HG03565 (cell line): ENCODE measurements at regions not wholly inside any gene's neighbourhood (a gene's known extent, or its start where the extent isn't known, plus 50 kb on each side); places are given as distances from the start of the nearest gene placed in this dataset.

Experiments
- ATAC-seq: cut with Tn5 transposase; IDR thresholded peaks from one replicate; pipeline ENCODE4 v1.9.1; 2021; ENCODE audit warnings: mild to moderate bottlenecking, moderate library complexity; ENCODE audit not compliant: unreplicated experiment

DNA sequence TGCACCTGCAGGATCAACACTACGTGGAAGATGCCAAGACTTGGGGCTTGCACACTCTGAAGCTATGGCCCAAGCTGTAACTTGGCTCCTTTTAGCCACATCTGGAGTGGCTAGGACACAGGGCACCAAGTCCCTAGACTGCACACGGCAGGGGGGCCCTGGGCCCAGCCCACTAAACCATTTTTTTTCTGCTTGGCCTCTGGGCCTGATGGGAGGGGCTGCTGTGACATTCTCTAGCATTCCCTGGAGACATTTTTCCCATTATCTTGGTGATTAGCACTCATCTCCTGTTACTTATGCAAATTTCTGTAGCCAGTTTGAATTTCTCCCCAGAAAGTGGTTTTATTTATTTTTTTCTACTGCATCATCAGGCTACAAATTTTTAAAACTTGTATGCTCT, 1080.7 kb downstream of the LRFN5 start:
- ATAC-seq, result no peak

DNA sequence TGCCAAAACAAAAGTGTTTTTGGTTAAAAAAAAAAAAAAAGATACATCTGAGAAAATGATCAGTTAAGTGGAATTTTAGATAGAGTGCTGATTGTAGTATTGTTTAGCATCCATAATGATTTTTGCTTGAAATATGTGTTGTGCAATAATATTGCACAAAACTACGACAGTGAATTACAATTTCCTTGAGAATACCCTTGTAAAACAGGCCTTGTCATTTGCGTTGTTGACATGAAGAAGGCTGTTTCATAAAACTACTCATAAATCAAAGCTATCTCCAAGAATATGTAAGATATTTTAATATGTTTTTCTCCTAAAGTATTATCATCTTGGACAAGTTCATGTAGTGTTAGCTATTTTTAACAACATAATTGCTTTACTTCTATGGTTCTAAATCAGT, 1077.0 kb downstream of the LRFN5 start:
- no peak for ATAC-seq

DNA sequence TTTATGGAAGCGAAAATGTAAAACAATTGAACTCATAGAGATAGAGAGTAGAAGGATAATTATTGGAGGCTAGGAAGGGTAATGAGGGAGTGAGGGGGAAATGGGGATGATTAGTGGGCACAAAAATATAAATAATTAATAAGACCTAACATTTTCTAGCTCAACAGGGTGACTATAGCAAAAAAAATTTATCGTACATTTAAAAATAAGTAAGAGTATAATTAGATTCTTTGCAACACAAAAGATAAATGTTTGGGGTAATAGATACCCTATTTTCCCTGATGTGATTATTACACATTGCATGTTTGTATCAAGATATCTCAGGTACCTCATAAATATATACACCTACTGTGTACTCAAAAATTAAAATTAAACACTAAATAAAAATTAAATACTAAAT, 1070.0 kb downstream of the LRFN5 start:
- ATAC-seq, result no peak

DNA sequence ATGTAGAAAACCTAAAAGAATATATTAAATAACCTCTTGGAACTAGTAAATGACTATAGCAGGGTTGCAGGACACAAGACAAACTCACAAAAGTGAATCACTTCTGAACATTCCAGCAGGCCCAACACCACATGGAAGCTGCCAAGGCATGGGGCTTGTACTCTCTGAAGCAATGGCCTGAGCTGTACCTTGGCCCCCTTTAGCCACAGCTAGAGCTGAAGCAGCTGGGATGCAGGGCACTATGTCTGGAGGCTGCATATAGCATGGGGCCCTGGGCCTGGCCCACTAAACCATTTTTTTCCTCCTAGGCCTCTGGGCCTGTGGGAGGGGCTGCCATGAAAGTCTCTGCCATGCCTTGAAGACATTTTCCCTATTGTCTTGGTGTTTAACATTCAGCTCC, 1067.3 kb downstream of the LRFN5 start:
- no peak for ATAC-seq

DNA sequence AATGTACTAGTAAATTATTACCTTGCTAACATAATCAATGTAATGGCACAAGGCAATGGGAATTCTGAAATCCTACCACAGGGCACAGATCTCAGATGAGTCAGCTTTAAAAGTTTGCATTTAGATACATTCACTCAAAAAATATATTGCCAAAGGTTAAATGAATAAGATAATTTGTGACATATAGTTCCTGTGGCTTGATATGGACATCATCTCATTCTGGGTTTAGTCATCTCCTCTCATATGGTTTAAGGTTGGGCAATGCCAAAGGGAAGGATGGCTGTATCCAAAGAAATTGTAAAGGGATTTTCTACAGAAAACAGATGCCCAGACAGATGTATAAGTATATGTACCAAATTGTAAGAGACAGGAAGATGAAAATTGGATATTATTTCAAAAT, 1065.0 kb downstream of the LRFN5 start:
- ATAC-seq, result no peak

DNA sequence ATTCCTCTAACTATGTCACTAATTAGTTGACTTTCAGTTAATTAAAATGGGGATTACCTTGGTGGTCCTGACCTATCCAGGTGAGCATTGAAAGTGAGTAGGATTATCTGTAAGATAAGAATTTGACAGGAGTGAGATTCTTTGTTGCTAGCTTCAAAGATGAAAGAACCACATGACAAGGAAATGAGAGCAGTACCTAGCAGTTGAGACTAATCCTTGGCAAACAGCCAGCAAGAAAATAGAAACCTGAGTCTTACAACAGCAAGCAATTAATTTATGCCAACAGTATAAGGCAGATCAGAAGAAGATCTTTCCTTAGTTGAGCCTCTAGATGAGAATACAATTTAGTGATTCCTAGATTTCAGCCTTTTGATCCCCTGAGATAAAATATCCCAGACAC, 1058.4 kb downstream of the LRFN5 start:
- ATAC-seq, result no peak

DNA sequence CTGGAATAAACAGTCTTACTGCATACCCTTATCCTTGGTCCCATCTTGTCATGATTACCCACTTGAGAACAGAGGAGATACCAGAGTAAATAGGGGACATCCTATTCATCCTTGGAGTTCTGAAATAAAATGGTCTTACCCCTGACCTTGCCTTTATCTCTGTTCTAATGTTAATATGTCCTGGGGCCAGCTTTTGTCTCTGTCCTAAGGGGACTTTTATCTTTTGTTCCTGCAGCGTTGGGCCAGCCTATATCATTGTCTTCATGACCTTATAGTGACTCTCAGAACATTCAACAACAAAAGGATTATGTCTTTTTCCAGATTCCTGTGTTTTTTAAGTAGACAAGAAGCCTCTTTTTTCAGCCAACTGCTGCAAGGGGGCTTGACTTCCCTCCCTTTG, 1057.5 kb downstream of the LRFN5 start:
- ATAC-seq, result no peak

DNA sequence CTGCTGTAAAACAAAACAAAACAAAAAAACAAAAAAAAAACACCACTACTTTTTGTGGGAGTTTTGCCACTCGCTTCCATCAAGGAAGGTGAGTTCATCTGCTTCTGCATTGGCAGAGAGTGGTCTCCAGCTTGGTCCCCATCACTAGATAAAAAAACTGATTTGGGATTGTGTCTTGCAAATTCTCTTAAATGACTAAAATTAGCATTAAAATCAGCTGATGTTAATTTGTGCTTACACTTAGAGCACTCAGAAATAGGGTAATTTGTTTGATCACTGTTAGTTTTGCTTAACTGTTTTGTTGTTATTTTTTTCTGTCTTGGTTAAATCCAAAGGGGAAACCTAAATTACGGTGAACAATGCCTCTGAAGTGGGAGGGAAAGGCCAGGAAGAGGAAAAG, 1048.0 kb downstream of the LRFN5 start:
- ATAC-seq, result no peak

DNA sequence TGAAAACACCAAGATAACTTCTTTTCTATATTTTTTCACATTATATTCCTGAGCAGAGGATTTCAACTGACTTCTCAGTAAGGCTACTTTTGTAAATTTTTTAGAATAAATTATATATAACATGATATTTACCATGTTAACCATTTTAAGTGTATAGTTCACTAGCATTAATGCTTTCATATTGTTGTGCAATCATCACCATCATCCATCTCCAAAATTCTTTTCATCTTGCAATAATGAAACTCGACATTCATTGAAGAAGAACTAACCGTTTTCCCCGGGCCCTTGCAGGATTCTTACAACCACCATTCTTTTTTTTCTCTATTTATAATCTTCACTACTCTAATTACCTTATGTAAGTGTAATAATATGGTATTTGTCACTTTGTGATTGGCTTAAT, 1036.1 kb downstream of the LRFN5 start:
- no peak for ATAC-seq

DNA sequence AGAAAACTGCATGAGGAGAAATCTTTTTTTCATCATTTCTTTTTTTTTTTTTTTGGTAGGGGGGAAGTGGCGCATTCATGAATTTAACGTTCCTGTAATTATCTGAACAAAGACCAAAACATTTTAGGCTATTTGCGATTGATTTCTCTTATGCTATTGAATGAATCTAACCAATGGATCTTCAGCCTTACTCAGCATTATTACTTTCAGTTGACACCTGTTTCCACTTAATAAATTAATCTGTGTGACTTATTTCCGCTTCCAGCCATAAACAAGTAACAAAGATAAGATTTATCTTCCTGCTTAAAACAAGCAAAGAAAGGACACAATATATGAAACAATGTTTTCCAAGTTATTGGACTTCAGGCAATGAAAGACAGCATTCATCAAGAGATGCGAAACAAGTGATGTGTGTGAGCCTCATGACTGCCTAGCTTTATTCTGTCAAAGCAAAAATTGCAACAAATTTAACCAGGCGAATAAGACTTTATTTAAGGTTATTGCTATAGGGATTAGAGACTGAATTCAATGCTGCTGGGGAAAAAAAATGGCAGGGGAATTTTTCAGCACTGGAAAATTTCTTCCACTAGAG, 1026.9 kb downstream of the LRFN5 start:
- ATAC-seq, result no peak

DNA sequence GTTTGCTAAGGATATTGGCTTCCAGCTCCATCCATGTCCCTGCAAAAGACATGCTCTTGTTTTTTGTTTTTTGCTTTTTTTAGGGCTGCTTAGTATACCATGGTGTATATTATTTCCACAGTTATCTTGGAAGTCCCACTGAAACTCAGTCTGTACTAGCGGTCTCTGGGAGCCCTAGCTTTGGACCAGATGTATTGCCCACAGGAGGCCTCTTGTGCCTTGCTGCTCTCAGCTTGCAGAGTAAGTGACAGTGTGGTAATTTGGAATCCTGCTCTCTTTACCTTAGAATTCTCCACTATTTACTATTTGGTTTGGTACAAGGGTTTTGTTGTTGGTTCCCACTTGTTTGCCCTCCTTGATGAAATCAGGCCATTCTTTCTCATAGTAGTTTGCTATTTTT, 1022.9 kb downstream of the LRFN5 start:
- ATAC-seq, result no peak

DNA sequence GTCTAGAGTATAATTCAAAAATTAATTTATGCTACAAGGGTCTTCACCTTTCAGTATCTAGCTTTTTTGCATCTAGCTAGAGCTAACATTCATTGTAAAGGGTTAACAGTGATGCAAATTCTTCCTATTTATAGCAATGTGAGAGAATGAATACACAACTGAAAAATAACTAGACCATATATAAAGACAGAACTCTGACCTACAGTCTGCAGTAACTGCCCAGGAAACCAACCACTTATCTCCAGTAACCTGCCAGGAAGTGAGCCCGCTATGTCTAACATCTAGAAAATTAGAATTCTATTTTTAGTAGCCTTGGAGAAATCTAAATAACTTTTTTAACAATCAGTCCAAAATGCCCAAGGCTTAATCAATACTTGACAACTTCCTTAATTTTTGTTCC, 1021.9 kb downstream of the LRFN5 start:
- no peak for ATAC-seq

DNA sequence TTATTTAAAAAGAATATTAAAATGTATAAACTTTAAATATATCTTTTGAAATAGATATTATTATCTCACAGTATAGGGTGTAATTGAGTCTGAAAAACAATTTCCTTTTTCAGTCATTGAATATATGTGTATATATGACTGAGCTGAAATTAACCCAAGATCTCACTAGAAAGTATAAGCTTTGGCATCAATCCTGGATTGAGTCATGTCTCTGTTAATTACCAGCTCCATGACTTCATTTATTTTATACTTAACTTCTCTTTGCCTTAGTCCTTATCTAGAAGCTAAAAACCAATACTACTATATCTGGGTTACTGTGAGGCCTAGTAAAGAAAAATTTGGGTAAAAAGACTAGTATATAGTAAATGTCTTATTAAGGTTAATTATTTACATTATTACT, 1020.3 kb downstream of the LRFN5 start:
- no peak for ATAC-seq

DNA sequence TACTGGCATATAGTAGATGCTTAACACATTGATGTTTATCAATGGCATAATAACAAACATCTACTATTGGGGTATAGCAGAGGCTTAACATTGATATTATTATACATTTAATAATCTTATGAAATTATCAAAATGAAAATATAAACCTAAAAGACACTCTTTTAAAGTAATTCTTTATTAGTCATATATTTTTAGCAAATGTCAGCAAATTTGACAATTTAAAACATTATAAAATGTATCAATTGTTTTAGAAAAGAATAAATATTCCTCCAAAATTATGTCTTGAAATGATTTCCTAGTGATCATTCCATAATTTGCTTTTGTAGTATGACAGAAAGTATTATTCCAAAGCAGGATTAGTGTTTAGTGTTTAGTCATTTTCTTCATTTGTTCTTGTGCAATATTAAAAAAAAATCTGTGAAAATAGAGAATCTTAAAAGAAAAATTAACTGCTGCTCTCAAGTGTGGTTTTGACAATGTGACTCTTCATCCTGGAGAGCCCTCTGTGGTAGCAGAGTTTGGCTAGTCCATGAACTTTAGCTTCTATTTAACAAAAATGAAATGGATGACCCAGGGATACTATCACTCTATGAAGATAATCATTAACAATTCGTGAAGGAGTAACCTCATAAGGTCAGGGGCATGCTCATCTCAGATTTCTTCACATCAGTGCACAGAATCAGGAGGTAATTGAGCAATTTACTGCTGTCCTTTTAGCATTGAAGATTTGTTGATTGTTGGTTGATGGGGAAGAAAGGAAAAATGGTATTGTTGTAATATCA, 1018.5 kb downstream of the LRFN5 start:
- no peak for ATAC-seq

DNA sequence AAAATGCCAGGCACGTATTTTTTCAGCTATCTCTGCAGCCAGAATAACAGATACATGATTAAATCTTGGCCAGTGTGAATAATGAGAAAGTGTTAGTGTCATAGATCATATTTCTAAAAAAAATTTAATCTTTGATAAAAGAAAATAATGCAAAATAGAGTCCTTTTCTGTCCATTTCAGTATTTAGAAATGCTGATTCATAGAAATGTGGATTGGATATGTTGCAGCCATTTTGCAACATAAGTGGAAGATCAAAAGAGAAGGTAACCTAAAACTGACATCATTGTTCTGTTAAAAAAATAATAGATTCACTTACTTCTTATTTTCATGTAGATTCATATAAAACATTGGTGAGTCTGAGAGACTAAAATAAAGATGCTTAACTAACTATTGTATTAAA, 1010.3 kb downstream of the LRFN5 start:
- no peak for ATAC-seq

DNA sequence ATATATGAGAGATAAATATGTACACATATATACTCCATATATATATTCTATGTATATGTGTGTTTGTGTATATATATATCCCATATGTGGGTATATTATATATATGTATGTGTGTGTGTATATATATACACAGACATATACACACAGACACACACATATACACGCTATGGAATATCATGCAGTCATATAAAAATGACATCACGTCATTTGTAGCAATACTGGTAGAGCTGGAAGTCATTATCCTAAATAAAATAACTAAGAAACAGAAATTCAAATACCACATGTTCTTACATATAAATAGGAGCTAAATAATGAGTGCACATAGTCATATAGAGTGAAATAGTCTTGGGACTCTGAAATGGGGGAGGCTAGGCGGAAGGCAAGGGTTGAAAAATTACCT, 1000.2 kb downstream of the LRFN5 start:
- no peak for ATAC-seq

DNA sequence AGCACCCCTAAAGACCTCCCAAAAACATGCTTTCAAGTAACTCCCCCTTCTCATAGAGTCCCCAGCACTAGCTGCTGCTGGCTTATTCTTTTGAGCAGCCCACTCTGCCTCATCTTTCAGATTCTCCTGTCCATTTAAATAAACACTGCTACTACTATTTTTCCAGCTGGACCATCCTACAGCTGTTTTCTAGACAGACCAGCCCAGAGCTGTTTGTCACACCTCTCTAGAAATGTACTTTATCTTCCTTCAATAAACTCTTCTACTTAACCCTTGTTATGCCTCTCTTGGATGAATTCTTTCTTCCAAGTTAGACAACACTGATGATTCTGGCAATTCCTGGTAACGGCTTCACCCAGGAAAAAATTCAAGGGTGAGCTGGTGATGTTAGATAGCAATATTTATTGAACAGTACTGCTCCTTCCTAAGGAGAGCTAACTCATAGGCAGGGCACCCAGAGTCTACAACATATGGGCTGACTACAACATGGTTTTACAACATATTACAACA, 995.7 kb downstream of the LRFN5 start:
- no peak for ATAC-seq

DNA sequence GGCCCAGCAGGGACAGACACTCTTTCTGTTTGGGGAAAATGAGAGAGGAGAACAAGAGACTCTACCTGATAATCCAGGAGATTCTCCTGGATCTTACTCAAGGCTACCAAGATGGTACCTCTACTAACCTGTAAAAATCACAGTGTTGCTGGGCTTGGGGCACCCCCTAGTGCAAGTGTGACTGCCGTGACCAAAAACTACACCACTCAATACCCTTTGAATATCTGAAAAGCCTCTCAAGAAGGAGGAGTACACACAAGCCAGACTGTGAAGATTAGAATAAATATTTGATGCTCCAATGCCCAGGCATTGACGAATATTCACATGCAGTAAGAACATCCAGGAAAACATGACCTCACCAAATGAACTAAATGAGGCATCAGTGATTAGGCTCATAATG, 965.4 kb downstream of the LRFN5 start:
- no peak for ATAC-seq

DNA sequence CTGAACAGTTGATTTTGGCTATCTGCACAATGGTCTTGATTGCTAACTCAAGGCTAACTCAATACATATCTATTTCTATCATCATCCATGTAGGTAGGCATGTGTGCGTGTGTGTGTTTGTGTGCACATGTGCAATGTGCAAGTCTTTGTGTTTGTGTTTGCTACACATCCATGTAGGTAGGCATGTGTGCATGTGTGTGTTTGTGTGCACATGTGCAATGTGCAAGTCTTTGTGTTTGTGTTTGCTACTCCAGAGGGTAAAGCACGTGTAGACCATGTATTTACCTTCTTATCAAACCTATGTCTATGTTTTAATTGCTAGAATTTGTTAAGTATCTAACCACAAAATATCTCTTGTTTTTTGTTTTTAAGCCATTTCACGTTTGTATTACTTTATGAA, 962.6 kb downstream of the LRFN5 start:
- ATAC-seq, result no peak

DNA sequence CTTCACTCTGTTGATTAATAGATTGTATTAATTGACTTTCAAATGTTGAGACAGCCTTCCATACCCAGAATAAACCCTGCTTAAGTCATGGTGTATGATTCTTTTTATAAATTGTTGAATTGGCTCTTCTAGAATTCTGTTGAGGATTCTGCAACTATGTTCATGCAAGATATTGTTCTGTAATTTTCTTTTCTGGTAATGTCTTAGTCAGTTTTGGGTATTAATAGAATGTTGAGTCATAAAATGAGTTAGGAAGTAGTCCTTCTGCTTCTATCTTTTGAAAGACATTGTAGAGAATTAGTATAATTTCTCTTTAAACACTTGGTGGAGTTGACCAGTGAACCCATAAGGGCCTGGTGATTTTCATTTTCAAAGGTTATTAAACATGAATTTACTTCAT, 958.9 kb downstream of the LRFN5 start:
- no peak for ATAC-seq

DNA sequence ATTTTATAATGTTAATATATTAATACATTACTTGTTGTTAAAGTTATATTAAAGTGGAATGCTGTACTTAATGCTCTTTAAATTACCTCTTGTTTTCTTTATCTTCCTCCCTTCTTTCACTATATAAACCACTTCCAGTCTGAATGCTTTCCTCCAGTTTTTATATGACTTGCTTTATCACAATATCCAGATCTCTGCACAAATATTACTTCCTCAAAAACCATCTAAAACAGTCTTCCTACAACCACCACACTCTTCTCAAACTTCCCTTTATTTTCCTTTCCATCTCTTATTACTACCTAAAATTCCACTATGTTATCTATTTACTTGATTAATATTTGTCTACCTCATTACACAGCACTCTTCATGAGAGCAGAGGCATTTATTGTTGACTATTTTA, 956.6 kb downstream of the LRFN5 start:
- no peak for ATAC-seq

DNA sequence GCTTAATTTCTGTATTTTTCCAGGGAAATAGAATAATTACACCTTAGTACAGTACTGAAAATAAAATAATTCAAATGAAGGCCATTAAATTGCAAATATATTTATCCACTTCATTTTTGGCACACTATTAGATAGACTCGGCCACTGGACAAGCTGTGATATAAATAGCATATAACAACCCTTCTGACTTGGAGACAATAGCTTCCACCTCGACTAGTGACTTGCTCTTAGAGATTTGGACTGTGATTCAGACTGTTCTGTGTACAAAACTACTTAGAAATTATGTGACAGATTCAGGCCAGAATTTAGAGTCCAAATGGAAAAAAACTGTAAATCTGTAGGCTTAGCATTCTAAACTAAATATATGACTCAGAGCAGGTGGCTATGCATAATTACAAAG, 949.9 kb downstream of the LRFN5 start:
- ATAC-seq, result no peak

DNA sequence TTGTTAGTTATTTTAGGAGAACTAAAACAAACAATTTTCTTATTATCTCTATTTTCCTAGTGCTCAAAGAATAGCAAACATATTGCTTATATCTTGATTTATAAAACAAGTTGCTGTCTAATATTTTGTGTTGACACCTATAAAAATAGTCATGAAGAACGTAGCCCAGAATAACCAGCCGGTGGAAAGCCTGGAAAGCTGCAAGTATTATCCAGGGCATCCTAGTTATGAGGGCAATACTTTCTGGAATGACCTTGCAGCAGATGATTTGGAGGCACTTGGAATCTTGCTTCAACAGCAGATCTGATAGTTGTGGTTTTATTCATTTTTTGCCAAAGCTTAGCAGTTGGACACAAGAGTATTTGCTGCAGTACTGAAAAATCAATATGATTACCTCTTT, 948.7 kb downstream of the LRFN5 start:
- ATAC-seq, result no peak
